Adrenal gland (tissue), 9 donors: ENCODE measurements at regions not wholly inside any gene's neighbourhood (a gene's known extent, or its start where the extent isn't known, plus 50 kb on each side); places are given as distances from the start of the nearest gene placed in this dataset.

ENCODE experiments used
- DNase-seq, 7 donors: peaks; one replicate each; pipeline ENCODE4 v3.0.0-alpha.2; 2019 to 2020
- H3K27ac ChIP-seq, 5 donors: fragments of 200-600 bp; sonication (generic) in 4 of 5; 1 replicate in 3 of 5; 2 replicates in 2 of 5; pipeline versions ENCODE4 v1.5.1 to v1.8.0; 2016 to 2020; ENCODE audit warnings: mild to moderate bottlenecking in 1 of 5
- H3K27me3 ChIP-seq: fragments of 200-600 bp; 2 replicates; pipeline ENCODE4 v1.8.0; 2021
- H3K36me3 ChIP-seq, 2 donors: fragments of 200-600 bp; replicated peaks in 1 of 2; 1 replicate in 1 of 2; 2 replicates in 1 of 2; pipeline versions ENCODE4 v1.5.1 to v1.8.0; 2018 to 2022
- H3K4me1 ChIP-seq, 2 donors: fragments of 200-600 bp; replicated peaks in 1 of 2; 1 replicate in 1 of 2; 2 replicates in 1 of 2; pipeline versions ENCODE4 v1.5.1 to v1.8.0; 2018 to 2021
- H3K4me3 ChIP-seq, 4 donors: fragments of 200-600 bp; sonication (generic) in 3 of 4; one replicate each; pipeline ENCODE4 v1.5.1; 2016 to 2018
- H3K9me3 ChIP-seq, 3 donors: fragments of 200-600 bp; sonication (generic) in 1 of 3; replicated peaks in 1 of 3; 1 replicate in 2 of 3; 2 replicates in 1 of 3; pipeline versions ENCODE4 v1.5.1 to v1.8.0; 2016 to 2021
- POLR2A ChIP-seq, 2 donors: fragments of 450-650 bp; IDR thresholded peaks; one replicate each; pipeline ENCODE4 v1.6.1; 2017; ENCODE audit warnings: antibody characterized with exemption in 2 of 2, mild to moderate bottlenecking in 2 of 2, moderate library complexity in 1 of 2
- WGBS, 4 donors: extraction: QIAGEN DNeasy Blood & Tissue Kit in 2 of 4; methylation state at CpG; one replicate each; pipeline versions ENCODE4 v1.1.5 to v1.1.7; 2013 to 2017; 5-methylcytosine and 5-hydroxymethylcytosine counted together
- intact Hi-C, 2 donors: fragments of 100-400 bp; cut with DNase I; formaldehyde crosslinking; loops; one replicate each; pipeline versions ENCODE4 v1.14.1 to v1.15.0; 2022 to 2023
- TF ChIP-seq, protein P1 (sequence below), 6 experiments: fragments of 450-650 bp in 4 of 6; fragments of 200-600 bp in 2 of 6; sonication (generic) in 1 of 6; IDR thresholded peaks; 1 replicate in 5 of 6; 2 replicates in 1 of 6; pipeline versions ENCODE4 v1.5.1 to v1.8.0; 2016 to 2021; ENCODE audit warnings: antibody characterized with exemption in 6 of 6, mild to moderate bottlenecking in 2 of 6, moderate library complexity in 1 of 6
- donor health status: healthy with polysubstance abuse.
- donor health status: Bipolar disorder and iron deficiency.
- donor health status: DM: yes; HTN: yes; CAD: no.
- donor health status: DM: no; HTN: no; CAD: no.
- donor health status: DM: no; HTN: no; CAD: no.

DNA sequence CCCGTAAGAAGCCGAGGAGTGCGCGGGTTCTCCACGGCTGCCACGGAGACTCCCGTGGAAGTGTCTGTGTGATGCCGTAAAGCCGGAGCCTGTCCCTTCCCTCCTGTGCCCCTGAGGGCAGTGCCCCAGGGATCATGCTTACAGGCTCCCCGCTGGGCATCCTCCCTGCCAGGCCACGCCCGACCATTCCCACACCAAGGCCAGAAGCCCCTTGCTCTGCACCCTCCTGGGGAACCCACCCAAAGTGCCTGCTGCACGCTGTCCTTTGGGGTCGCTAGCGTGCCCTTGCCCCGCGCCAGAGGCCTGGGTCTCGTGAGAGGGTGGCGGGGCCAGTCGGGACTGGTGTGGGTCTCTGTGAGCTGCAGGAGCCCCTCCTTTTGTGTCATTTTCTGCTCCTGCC lies 228.5 kb upstream of the C1orf174 start:
- intact Hi-C loops = no loop called here
- no peak overlapping the region for H3K27ac ChIP-seq
- no peaks in the 10 kb centered on the region for H3K4me1 ChIP-seq
- no peaks in the 10 kb centered on the region for H3K36me3 ChIP-seq
- WGBS, 4 donors = 88 to 95% (median 91%) methylated on average over 3 to 20 of the region's 20 CpGs
- H3K9me3 ChIP-seq = no peaks in the 10 kb centered on the region
- no peaks in the 10 kb centered on the region for H3K27me3 ChIP-seq
- TF ChIP-seq, protein P1, sequence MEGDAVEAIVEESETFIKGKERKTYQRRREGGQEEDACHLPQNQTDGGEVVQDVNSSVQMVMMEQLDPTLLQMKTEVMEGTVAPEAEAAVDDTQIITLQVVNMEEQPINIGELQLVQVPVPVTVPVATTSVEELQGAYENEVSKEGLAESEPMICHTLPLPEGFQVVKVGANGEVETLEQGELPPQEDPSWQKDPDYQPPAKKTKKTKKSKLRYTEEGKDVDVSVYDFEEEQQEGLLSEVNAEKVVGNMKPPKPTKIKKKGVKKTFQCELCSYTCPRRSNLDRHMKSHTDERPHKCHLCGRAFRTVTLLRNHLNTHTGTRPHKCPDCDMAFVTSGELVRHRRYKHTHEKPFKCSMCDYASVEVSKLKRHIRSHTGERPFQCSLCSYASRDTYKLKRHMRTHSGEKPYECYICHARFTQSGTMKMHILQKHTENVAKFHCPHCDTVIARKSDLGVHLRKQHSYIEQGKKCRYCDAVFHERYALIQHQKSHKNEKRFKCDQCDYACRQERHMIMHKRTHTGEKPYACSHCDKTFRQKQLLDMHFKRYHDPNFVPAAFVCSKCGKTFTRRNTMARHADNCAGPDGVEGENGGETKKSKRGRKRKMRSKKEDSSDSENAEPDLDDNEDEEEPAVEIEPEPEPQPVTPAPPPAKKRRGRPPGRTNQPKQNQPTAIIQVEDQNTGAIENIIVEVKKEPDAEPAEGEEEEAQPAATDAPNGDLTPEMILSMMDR (IDR thresholded peaks at IDR 0.05) = no peak
- no peak for TF ChIP-seq POLR2A (IDR thresholded peaks at IDR 0.05)
- DNase-seq = no peak
- no peak overlapping the region for H3K4me3 ChIP-seq

GRCh38 chr1:4129693-4130092 lies 229.6 kb upstream of the C1orf174 start:
- intact Hi-C loops = no loop called here
- Histone ChIP-seq H3K9me3 (no peaks in the 10 kb centered on the region), H3K27ac (no peak overlapping the region), H3K36me3 (no peaks in the 10 kb centered on the region), H3K4me1 (no peaks in the 10 kb centered on the region), H3K27me3 (no peaks in the 10 kb centered on the region), H3K4me3 (no peak overlapping the region)
- TF ChIP-seq, protein P1 (IDR thresholded peaks at IDR 0.05) = no peak
- TF ChIP-seq POLR2A (IDR thresholded peaks at IDR 0.05) = no peak
- 76 to 84% methylated on average over 11 of the region's 11 CpGs; no CpG with 5 or more reads in 2 of the 4 donors for WGBS, 4 donors
- DNase-seq = no peak

- intact Hi-C loops = no loop called here
- Histone ChIP-seq H3K27ac (no peak overlapping the region), H3K4me1 (no peaks in the 10 kb centered on the region), H3K4me3 (no peak overlapping the region), H3K36me3 (no peaks in the 10 kb centered on the region), H3K9me3 (no peaks in the 10 kb centered on the region), H3K27me3 (no peaks in the 10 kb centered on the region)
- DNase-seq = no peak
- no peak for TF ChIP-seq POLR2A (IDR thresholded peaks at IDR 0.05)
- TF ChIP-seq, protein P1 (IDR thresholded peaks at IDR 0.05) = no peak
- WGBS, 4 donors = 41 to 76% (median 56%) methylated on average over 3 to 6 of the region's 6 CpGs
These were observed 230.0 kb upstream of the C1orf174 start for GRCh38 chr1:4130096-4130495.

DNA sequence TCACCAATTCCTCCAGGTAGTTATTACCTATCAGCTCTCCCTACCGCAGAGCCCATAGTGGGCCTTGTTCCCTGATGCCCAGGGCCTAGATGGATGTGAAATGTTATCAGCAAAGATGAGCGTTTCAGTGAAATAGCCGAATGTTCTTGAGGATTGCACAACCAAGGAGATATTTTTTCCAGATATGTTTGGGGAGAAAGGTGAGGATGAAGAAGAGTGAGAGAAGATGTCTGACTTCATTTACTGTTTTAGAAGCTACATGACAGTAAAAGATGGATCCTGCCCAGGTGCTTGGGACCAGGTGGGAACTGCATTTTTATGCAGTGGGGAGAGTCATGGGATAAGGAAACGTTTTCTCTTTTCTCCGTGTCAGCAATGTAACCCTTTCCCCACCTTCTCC lies 231.7 kb upstream of the C1orf174 start:
- no peak for DNase-seq
- no peaks in the 10 kb centered on the region for H3K4me1 ChIP-seq
- intact Hi-C loops = no loop called here
- no peaks in the 10 kb centered on the region for H3K9me3 ChIP-seq
- no peak for TF ChIP-seq POLR2A (IDR thresholded peaks at IDR 0.05)
- H3K27me3 ChIP-seq = no peaks in the 10 kb centered on the region
- 48 to 60% (median 54%) methylated on average over 5 of the region's 5 CpGs for WGBS, 4 donors
- H3K4me3 ChIP-seq = no peak overlapping the region
- H3K36me3 ChIP-seq = no peaks in the 10 kb centered on the region
- H3K27ac ChIP-seq = no peak overlapping the region
